ENCODE measurements at regions not wholly inside any gene's neighbourhood (a gene's known extent, or its start where the extent isn't known, plus 50 kb on each side); places are given as distances from the start of the nearest gene placed in this dataset.

DNA sequence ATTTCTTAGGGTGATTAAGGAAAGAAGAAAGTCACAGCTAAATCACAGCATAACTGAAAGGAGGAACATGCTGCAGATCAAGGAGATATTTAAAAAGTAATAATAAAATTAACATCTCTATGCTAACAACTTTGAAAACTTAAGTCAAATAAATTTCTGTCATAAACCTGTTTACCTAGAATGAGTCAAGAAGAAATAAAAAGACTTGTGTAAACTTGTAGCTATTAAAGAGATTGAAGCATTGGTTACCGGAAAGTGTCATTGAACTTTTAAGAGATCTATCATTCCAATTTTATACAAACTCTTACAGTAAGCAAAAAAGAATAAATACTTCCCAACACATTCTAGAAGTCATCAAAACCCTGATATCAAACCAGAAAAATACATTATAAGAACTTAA lies 520.1 kb upstream of the SYT4 start:
- no TSS peak for BruUV-seq (replicated peaks)
- Histone ChIP-seq H3K4me2 (ENCODE audit: low read length) (no peak overlapping the region), H3K4me3 (replicated peaks in 1 of 2; ENCODE audit: low read depth in 1 of 2, low read length in 2 of 2) (no peak overlapping the region), H3K27ac (ENCODE audit: low read depth, low read length) (no peak overlapping the region), H2AFZ (ENCODE audit: low read depth, low read length, poor library complexity, severe bottlenecking) (no peak overlapping the region), H3K79me2 (ENCODE audit: insufficient read depth, low read length) (no peaks in the 10 kb centered on the region), H4K20me1 (ENCODE audit: insufficient read depth) (no peaks in the 10 kb centered on the region), H3K4me1 (ENCODE audit: control insufficient read depth in 1 of 2, insufficient read depth in 2 of 2, low read length in 2 of 2) (no peaks in the 10 kb centered on the region), H3K9me3 (ENCODE audit: control insufficient read depth in 1 of 2, insufficient read depth in 1 of 2, low read depth in 1 of 2, low read length in 2 of 2) (peaks cover 0 to 7% of the 10 kb centered on the region in 2 experiments; a peak in 3 of 4 replicates), H3K9me2 (ENCODE audit: insufficient read depth) (no peaks in the 10 kb centered on the region), H3K9ac (ENCODE audit: low read length) (no peak overlapping the region), H3K27me3 (ENCODE audit: insufficient read depth, low read length) (no peaks in the 10 kb centered on the region), H3K36me3 (ENCODE audit: control insufficient read depth in 1 of 2, insufficient read depth in 2 of 2, low read length in 2 of 2) (no peaks in the 10 kb centered on the region)
- intact Hi-C loops (cut with micrococcal nuclease): no loop called here
- ChIA-PET CTCF (no interaction called here), RAD21 (ENCODE audit: low non-redundant PET in 1 of 2, low total read pairs in 2 of 2, uncharacterized antibody in 2 of 2, unreplicated experiment in 2 of 2) (no interaction called here), POLR2A (no interaction called here)
- DNase-seq (ENCODE audit: low read depth, low spot score) (no peak), ATAC-seq (no peak)
- TF ChIP-seq, protein P1, sequence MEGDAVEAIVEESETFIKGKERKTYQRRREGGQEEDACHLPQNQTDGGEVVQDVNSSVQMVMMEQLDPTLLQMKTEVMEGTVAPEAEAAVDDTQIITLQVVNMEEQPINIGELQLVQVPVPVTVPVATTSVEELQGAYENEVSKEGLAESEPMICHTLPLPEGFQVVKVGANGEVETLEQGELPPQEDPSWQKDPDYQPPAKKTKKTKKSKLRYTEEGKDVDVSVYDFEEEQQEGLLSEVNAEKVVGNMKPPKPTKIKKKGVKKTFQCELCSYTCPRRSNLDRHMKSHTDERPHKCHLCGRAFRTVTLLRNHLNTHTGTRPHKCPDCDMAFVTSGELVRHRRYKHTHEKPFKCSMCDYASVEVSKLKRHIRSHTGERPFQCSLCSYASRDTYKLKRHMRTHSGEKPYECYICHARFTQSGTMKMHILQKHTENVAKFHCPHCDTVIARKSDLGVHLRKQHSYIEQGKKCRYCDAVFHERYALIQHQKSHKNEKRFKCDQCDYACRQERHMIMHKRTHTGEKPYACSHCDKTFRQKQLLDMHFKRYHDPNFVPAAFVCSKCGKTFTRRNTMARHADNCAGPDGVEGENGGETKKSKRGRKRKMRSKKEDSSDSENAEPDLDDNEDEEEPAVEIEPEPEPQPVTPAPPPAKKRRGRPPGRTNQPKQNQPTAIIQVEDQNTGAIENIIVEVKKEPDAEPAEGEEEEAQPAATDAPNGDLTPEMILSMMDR (IDR thresholded peaks at IDR 0.05 in 2 of 3, conservative IDR thresholded peaks at IDR 0.05 in 1 of 3; ENCODE audit: borderline replicate concordance in 1 of 3, insufficient read depth in 1 of 3, low read depth in 2 of 3, low read length in 2 of 3): no peak
- no peak for TF ChIP-seq TCF7L2 (IDR thresholded peaks at IDR 0.05; ENCODE audit: borderline replicate concordance, extremely low read depth, insufficient read depth, insufficient read length)

DNA sequence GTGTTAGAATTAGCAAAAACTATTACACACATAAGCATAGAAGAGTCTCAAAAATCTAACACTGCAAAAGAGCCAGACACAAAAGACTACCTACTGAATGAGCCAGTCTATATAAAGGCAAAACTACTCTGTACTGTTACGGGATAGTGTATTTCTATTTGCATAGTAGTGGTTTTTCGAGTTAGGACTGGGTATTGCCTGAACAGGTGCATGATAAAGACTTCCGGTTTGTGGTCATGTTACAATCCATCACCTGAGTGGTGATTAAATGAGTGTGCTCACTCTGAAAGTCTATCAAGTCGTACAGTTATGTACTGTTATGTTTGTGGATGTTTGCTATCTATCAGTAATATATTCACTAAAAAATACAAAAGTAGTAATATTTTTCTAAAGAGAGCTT lies 523.3 kb upstream of the SYT4 start:
- RAD21 ChIA-PET (ENCODE audit: low non-redundant PET in 1 of 2, low total read pairs in 2 of 2, uncharacterized antibody in 2 of 2, unreplicated experiment in 2 of 2): no interaction called here
- Histone ChIP-seq H3K4me2 (ENCODE audit: low read length) (no peak overlapping the region), H3K9ac (ENCODE audit: low read length) (no peak overlapping the region), H3K4me1 (ENCODE audit: control insufficient read depth in 1 of 2, insufficient read depth in 2 of 2, low read length in 2 of 2) (no peaks in the 10 kb centered on the region), H3K36me3 (ENCODE audit: control insufficient read depth in 1 of 2, insufficient read depth in 2 of 2, low read length in 2 of 2) (no peaks in the 10 kb centered on the region), H3K27me3 (ENCODE audit: insufficient read depth, low read length) (no peaks in the 10 kb centered on the region), H3K4me3 (replicated peaks in 1 of 2; ENCODE audit: low read depth in 1 of 2, low read length in 2 of 2) (no peak overlapping the region), H3K9me3 (ENCODE audit: control insufficient read depth in 1 of 2, insufficient read depth in 1 of 2, low read depth in 1 of 2, low read length in 2 of 2) (peaks cover 3 to 9% of the 10 kb centered on the region in 2 experiments; a peak in 3 of 4 replicates), H4K20me1 (ENCODE audit: insufficient read depth) (no peaks in the 10 kb centered on the region), H3K27ac (ENCODE audit: low read depth, low read length) (no peak overlapping the region), H2AFZ (ENCODE audit: low read depth, low read length, poor library complexity, severe bottlenecking) (no peak overlapping the region), H3K9me2 (ENCODE audit: insufficient read depth) (no peaks in the 10 kb centered on the region), H3K79me2 (ENCODE audit: insufficient read depth, low read length) (no peaks in the 10 kb centered on the region)
- intact Hi-C loops (cut with micrococcal nuclease): no loop called here
- no TSS peak for BruUV-seq (replicated peaks)
- POLR2A ChIA-PET: no interaction called here
- ATAC-seq: no peak
- no peak for DNase-seq (ENCODE audit: low read depth, low spot score)
- TF ChIP-seq EZH2 (IDR thresholded peaks at IDR 0.05) (no peak), TCF7L2 (IDR thresholded peaks at IDR 0.05; ENCODE audit: borderline replicate concordance, extremely low read depth, insufficient read depth, insufficient read length) (no peak), YY1 (IDR thresholded peaks at IDR 0.05; ENCODE audit: extremely low read depth, insufficient replicate concordance, low read depth, low read length) (no peak)
- CTCF ChIA-PET: no interaction called here

Data from HCT116 (cell line).